ENCODE measurements at regions not wholly inside any gene's neighbourhood (a gene's known extent, or its start where the extent isn't known, plus 50 kb on each side); places are given as distances from the start of the nearest gene placed in this dataset.
"Not testable (repeated sequence)": the region's sequence is repeated elsewhere in the genome, so short reads cannot be mapped to it uniquely, and the experiment has no call there.

DNA sequence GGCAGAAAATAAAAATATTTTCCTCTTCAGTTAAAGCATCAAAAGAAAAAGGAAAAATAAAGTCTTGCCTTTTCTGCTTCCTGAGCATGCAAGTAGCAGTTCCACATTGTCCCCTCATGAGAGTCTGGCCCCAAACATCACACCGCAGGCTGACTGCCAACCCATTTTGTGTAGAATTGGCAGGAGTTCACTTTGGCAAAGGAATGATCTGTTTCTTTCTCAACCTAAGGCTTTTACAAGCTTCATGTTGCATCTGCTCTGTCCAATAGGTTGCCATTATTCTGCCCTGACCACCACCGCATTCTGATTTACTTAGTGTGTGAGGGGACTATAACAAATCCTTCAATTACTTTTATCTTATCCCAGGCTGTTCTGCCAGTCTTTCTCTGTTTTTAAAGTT is 249.5 kb downstream of the ISL1 start:
- no peak for DNase-seq (ENCODE audit: low read depth in 1 of 2, low spot score in 1 of 2)
- no peak overlapping the region for H3K4me3 ChIP-seq
- no peaks in the 10 kb centered on the region for H3K9me3 ChIP-seq (ENCODE audit: low read depth)
- H3K27ac ChIP-seq = no peak overlapping the region
- no peaks in the 10 kb centered on the region for H3K36me3 ChIP-seq
- H3K27me3 ChIP-seq = peaks cover 29% of the 10 kb centered on the region
- H3K4me1 ChIP-seq (ENCODE audit: low read depth) = no peaks in the 10 kb centered on the region
- no peak for TF ChIP-seq CTCF (IDR thresholded peaks at IDR 0.05; ENCODE audit: low read depth, low read length)

DNA sequence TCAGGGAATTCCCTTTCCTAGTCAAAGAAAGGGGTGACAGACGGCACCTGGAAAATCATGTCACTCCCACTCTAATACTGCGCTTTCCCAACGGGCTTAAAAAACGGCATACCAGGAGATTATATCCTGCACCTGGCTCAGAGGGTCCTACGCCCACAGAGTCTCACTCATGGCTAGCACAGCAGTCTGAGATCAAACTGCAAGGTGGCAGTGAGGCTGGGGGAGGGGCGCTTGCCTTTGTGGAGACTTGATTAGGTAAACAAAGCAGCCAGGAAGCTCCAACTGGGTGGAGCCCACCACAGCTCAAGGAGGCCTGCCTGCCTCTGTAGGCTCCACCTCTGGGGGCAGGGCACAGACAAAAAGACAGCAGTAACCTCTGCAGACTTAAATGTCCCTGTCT is 253.7 kb downstream of the ISL1 start:
- not testable (repeated sequence) for H3K36me3 ChIP-seq; H3K9me3 ChIP-seq (ENCODE audit: low read depth); H3K4me1 ChIP-seq (ENCODE audit: low read depth); H3K27ac ChIP-seq; H3K4me3 ChIP-seq; DNase-seq (ENCODE audit: low read depth in 1 of 2, low spot score in 1 of 2)
- H3K27me3 ChIP-seq = peaks cover 16% of the 10 kb centered on the region

- Histone ChIP-seq H3K4me1 (ENCODE audit: low read depth) (no peaks in the 10 kb centered on the region), H3K36me3 (no peaks in the 10 kb centered on the region), H3K27ac (no peak overlapping the region), H3K27me3 (no peaks in the 10 kb centered on the region), H3K4me3 (no peak overlapping the region), H3K9me3 (ENCODE audit: low read depth) (no peaks in the 10 kb centered on the region)
- TF ChIP-seq CTCF (IDR thresholded peaks at IDR 0.05; ENCODE audit: low read depth, low read length) = no peak
- DNase-seq (ENCODE audit: low read depth in 1 of 2, low spot score in 1 of 2) = no peak
Measured at GRCh38 chr5:51644976-51645375, 261.7 kb downstream of the ISL1 start.

DNA sequence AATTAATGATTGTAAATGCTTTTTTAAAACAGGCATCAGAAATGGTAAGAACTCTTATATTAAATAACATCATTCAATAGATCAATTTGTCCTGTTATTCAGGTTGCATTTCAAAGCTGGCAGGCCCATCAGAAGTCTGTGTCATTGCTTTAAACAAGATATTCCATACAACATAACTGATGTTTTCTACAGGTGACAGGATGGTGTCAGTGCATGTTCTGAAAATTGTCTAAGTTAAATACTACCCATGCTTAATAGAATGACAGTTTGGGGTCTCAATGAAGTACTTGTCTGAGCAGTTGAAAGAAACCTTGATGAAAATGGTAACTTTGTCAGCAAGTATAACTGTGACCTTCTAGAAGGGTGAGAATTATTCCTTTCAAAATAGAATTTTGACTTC is 263.2 kb downstream of the ISL1 start:
- no peaks in the 10 kb centered on the region for H3K36me3 ChIP-seq
- TF ChIP-seq CTCF (IDR thresholded peaks at IDR 0.05; ENCODE audit: low read depth, low read length) = no peak
- peaks cover 3% of the 10 kb centered on the region for H3K4me1 ChIP-seq (ENCODE audit: low read depth)
- no peak overlapping the region for H3K27ac ChIP-seq
- H3K9me3 ChIP-seq (ENCODE audit: low read depth) = no peaks in the 10 kb centered on the region
- no peak for DNase-seq (ENCODE audit: low read depth in 1 of 2, low spot score in 1 of 2)
- H3K27me3 ChIP-seq = no peaks in the 10 kb centered on the region
- H3K4me3 ChIP-seq = no peak overlapping the region

GRCh38 chr5:51650824-51651223 is 267.6 kb downstream of the ISL1 start:
- Histone ChIP-seq H3K27ac (no peak overlapping the region), H3K36me3 (no peaks in the 10 kb centered on the region), H3K9me3 (ENCODE audit: low read depth) (no peaks in the 10 kb centered on the region), H3K4me3 (no peak overlapping the region), H3K4me1 (ENCODE audit: low read depth) (peaks cover 5% of the 10 kb centered on the region), H3K27me3 (no peaks in the 10 kb centered on the region)
- no peak for DNase-seq (ENCODE audit: low read depth in 1 of 2, low spot score in 1 of 2)
- TF ChIP-seq CTCF (IDR thresholded peaks at IDR 0.05; ENCODE audit: low read depth, low read length) = no peak

- H3K36me3 ChIP-seq = no peaks in the 10 kb centered on the region
- no peak overlapping the region for H3K27ac ChIP-seq
- no peaks in the 10 kb centered on the region for H3K9me3 ChIP-seq (ENCODE audit: low read depth)
- no peak for DNase-seq (ENCODE audit: low read depth in 1 of 2, low spot score in 1 of 2)
- TF ChIP-seq CTCF (IDR thresholded peaks at IDR 0.05; ENCODE audit: low read depth, low read length) = no peak
- no peak overlapping the region for H3K4me3 ChIP-seq
- H3K27me3 ChIP-seq = no peaks in the 10 kb centered on the region
- H3K4me1 ChIP-seq (ENCODE audit: low read depth) = peaks cover 8% of the 10 kb centered on the region
Measured at GRCh38 chr5:51651476-51651875, 268.2 kb downstream of the ISL1 start.

Measured in cardiac muscle cell (in vitro differentiated cells and primary cell).